Stimulated activated CD4-positive, alpha-beta T cell treated with anti-CD3 and anti-CD28 coated beads, TNF-alpha, amount 100 ng/mL, for 4 hours (primary cell): ENCODE measurements at regions not wholly inside any gene's neighbourhood (a gene's known extent, or its start where the extent isn't known, plus 50 kb on each side); places are given as distances from the start of the nearest gene placed in this dataset.

Experiments used
- DNase-seq, 3 experiments: peaks; one replicate each; pipeline ENCODE4 v3.0.0-alpha.2; 2020; ENCODE audit warnings: low read depth in 3 of 3

DNA sequence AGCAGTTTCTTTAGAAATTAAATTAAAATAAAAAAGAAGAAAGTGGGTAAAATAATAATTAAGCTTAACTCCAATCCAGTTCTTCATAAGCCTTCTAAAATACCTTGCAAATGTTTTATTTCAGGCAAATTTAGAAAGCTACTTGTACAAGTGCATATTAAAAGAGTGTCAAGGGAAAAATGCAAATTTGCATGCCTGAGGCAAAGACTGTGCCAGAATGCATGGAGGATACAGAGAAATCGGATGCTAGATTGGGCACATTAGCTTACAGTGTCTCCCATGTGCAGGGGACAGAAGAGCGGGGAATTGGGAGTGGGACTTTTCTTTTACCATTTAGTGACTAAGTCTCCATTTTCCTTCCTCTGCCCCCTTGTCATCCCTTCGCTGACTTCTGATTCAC, 173.0 kb upstream of the NWD2 start:
- DNase-seq = no peak

DNA sequence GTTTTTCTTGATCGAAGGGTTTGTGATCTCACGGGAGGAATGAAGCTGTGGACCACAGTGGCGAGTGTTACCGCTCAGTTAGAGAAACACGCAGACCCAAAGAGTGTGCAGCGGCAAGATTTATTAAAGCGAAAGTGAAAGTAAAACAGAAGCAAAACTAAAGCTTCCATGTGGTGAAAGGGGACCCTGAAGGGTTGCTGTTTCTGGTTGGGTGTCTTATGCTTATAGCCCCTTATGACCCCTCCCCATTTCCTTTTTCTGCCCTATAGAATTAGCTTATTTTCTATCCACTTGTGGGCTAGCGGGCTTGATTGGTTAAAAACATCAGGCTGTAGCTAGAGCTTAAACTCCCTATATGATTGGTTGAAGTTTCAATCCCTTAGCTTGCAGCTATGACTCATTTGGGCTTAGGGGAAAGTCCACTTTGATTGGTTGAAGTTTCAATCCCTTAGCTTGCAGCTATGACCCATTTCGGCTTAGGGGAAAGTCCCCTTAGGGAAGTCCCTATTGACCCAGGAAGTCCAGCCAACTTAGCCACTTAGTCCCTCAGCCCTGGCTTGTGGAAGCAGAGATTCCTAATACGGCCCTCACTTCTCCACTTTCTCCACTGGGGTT, 171.2 kb upstream of the NWD2 start:
- DNase-seq = no peak

GRCh38 chr4:37082912-37083311, 161.6 kb upstream of the NWD2 start:
- no peak for DNase-seq

DNA sequence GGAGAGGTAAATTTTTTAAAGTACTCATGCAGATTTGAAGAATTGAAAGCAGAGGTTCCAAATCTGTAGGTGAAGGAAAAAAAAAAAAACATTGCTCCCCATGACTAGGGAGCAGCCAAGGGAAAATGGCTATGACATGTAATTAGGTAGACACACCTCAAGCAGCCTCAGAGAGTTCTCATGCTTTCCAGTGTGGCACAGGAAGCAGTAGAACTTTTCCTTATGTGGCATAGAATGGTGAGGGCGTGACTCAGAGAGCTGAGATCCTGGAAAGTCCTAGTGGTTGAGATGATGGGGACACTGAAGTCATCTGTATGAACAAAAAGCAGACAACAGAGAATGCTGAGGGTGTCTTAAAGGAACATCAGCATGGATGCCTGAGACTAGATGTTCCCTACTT, 148.6 kb upstream of the NWD2 start:
- no peak for DNase-seq

DNA sequence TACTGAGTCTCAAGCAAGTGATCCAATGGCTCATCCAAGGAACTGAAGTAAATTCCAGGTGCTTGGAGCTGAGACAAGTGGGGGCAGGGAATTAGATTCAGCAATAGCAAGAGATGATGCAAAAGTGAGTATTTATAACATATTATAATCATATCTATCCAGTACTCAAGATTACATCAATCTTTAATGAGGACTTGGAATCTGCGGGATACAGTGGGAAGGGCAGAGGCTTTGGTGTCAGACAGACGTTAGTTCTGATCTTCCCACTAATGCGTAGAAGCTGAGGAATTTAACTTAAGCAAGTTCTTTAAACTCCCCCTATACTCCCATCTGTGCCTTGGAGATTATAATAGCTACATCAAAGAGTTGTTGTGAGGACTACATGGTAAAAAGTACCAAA, 143.4 kb upstream of the NWD2 start:
- DNase-seq = no peak

DNA sequence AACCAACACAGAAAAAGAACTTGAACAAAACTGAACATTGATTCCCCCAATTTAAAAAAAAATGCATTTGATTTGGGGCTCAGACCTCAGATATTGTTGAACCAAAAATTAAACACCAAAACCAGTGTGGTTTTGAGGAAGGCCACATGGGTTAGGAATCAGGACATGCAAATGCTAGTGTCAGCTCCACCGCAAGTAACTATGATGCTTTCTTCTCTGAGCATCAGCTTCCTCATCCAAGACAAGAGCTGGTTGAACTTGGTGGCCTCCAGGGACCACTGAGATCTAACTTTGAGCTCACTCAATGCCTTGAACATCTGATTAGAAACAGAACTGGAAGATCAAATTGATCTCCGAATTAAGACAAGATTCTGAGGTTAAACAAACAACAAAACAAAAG, 142.9 kb upstream of the NWD2 start:
- DNase-seq = no peak

GRCh38 chr4:37109756-37110155, 134.8 kb upstream of the NWD2 start:
- no peak for DNase-seq

DNA sequence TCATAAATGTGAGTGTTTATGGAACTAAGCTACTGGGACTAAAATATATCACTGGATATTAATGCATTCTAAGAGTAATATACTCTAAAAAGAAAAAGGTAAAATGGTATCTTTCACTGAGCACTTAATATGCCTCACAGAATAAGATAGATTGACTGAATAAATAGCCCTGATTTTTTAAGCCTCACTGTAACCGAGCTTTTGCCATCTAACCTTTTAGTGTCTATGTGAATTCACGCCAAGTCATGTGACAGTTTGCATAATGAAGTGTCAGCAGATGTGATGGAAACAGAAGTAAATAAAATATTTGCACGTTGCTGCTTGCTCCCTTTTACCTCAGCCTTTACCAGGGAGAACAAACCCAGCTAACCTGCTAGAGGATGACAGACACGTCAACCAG, 119.7 kb upstream of the NWD2 start:
- DNase-seq = no peak

- DNase-seq = no peak
These were observed 118.5 kb upstream of the NWD2 start for GRCh38 chr4:37126051-37126450.

DNA sequence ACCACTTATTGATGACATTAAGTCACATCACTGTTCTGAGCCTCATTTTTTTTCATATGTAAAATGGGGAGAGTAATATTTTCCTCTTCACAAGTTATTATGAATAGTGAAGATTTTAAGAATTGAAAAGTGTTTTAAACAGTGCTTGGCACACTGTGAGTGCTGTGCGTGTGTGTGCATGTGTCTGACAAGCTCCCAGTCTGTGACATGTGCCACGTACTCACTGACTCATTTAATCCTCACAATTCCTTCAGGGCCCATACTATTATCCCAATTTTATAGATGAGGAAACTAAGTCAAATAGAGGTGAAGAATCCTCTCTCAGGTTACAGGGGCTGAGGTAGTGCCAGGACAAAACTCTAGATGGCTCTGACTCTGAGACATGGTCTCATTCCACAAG, 114.1 kb upstream of the NWD2 start:
- no peak for DNase-seq

DNA sequence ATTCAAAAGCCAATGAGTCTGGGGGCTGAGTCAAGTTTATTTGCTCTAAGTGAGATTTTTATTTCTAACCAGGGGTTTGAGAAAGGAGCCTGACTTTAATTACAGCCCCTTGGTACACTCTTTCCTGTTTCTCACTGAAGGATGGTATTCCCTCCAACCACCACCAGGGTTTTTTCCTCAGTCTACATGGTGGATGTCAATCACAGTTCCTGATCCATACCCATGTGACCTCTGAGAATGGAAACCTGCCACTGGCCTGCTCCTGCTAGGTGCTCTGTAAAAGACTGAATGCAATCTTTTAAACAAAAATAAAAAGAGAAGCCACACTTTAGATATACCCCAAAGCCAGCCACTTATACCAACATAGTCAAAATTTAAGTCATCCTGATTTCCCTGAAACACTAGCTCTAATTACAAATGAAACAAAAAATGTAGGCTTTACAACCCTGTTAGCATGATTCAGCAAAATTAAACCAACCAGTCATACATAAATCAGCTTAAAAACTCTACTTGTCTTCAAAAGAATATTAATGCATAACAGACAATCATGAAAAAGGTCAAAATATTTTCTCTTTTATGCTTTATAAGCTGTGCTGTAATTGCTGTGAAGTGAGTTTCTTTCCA, 112.1 kb upstream of the NWD2 start:
- no peak for DNase-seq

DNA sequence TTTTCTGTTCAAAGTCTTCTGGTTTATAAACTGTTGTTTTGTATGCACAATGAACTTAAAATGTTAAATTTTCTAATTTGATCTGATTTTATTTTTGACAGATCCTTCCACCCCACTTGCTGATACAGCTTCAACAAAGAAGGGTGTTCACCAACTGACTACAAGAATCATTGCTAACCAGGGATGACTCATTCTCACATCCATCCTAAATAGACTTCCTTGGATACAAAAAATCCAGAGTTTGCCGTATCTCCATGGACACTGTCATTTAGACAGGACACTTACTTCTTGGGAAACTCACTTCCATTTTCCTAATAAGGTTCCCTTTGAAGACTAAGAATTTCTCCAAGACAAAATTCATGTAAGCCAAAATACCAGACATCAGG, 111.6 kb upstream of the NWD2 start:
- no peak for DNase-seq

DNA sequence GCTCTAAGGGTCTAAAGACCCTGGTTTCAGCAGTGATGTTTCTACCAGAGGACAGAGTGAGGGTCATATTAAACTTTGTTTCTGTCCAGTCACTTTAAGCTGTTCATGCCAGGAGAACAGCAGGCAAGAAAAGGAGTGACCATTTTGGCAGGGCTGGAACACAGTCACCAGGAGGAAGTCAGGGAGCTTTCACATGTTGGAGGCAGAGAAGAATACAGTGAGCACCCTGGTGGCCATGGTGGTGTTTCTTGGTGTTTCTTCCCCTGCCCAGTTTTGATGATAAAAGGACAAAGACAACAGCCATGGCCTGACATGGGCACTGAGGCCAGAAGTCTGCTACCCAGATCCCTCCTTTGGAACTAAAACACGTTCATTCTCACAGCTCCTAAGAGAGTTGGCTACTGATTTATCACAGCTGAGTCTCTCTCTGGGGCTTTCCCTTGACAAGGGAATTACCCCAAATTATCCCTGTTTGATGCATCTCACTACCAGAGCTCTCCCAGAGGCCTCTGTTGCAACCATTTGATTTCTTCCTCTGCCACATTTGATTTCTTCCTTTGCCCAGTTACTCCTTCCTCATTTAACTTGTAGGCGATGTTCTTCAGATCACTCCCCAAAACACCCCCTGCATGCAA, 106.4 kb upstream of the NWD2 start:
- DNase-seq = no peak

DNA sequence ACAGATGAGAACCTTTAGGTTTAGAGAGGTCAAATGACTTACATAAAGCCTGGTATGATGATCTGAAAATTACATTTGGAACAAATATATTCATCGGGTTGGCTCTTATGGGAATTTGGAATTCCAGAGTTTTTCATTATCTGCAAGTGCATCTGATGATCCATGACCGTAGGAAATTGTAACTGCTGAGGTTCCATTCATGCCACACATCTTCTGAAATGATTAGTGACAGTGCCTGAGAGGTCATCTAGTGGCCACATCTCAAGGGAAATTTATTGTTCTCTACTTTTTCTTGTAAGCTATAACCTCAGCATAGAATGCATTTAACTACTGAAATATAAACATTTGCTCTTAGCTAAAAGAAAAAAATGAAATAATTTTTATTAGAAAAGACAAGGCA, 105.8 kb upstream of the NWD2 start:
- DNase-seq = no peak

DNA sequence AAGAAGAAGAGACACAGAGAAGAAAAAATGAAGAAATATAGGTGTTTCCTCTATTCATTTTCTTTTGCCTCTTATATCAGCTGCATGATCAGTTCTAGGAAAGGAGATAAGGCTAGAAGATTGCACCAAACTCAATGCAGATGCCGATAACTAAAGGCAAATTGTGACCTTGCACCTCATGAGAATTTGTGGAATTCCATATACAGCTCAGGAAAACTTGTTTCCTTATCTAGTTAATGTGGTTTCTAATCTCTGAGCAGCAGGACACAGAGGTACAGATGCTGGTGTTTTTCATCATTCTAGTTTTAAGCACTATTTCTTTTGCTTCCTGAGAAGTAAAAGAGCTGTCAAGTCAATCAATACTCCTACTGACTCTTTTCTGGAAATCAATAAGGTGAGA, 104.6 kb upstream of the NWD2 start:
- no peak for DNase-seq

DNA sequence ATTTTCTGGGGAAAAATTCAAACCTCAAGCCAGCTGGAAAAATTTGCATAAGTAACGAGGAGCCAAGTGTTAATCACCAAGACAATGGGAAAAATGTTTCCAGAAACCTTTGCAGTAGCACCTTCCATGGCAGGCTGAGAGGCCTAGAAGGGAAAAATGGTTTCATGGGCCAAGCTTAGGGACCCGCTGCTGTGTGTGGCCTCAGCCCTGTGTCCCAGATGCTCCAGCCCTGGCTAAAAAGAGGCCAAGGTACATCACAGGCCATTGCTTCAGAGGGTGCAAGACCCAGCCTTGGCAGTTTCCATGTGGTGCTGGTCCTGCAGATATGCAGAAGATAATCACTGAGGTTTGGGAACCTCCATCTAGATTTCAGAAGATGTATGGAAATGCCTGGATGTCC, 98.3 kb upstream of the NWD2 start:
- DNase-seq = no peak

DNA sequence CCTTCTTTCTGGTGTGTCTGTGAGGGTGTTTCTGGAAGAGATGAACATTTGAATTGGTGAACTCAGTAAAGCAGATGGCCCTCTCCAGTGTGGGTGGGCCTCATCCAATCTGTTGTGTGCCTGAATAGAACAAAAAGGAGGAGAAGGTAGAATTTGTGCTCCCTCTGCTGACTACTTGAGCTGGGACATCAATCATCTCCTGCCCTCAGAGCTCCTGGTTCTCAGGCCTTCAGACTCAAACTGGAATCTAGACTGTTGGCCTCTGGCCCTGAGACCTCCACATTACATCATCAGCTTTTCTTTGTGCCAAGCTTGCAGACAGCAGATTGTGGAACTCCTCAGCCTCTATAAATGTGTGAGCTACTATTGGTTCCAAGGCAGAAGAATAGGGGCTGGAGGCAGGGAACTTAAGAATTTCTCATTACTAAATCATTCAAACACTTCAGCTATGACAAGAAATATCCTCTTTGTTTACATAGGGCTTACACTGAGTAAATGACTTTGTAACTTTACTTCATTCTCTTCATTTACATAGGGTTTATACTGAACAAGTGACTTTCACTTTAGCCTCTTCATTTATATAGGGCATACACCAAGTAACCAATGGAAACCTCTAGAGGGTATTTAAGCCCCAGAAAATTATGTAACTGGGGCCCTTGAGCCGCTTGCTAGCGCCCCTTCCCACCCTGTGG, 86.9 kb upstream of the NWD2 start:
- no peak for DNase-seq

GRCh38 chr4:37160653-37161052, 83.9 kb upstream of the NWD2 start:
- no peak for DNase-seq

DNA sequence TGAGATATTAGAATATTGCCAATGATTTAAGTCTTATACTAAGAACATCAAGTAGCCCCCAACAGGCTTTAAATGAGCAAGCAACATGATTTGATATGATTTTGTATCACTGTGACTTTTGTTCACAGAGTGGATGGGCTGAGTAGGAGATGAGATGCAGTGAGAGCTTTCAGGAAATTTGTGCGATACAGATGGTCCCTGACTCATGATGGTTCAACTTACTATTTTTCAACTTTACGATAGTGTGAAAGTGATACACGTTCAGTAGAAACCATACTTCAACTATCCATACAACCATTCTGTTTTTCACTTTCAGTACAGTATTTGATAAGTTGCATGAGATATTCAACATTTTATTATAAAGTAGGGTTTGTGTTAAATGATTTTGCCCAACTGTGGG, 78.7 kb upstream of the NWD2 start:
- no peak for DNase-seq

- no peak for DNase-seq
These were observed 74.6 kb upstream of the NWD2 start for GRCh38 chr4:37169956-37170355.

DNA sequence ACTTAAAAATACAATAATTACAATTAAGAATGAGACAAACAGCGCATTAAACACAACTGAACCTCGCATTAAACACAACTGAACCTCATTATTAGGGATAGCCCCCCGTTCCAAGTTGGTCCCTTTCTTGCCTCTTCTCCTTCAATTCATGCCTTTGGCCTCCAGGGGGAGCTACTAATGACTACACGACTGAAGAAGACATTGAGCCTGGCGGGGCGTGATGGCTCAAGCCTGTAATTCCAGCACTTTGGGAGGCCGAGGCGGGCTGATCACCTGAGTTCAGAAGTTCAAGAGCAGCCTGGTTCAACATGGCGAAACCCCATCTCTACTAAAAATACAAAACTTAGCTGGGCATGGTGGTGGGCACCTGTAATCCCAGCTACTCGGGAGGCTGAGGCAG, 56.4 kb upstream of the NWD2 start:
- DNase-seq = no peak
